Activated CD4-positive, alpha-beta T cell treated with anti-CD3 and anti-CD28 coated beads, Interleukin-2, amount 50 U/mL, for 24 hours (primary cell): ENCODE measurements at regions not wholly inside any gene's neighbourhood (a gene's known extent, or its start where the extent isn't known, plus 50 kb on each side); places are given as distances from the start of the nearest gene placed in this dataset.

Experiments used
- DNase-seq, 2 donors: peaks; one replicate each; pipeline ENCODE4 v3.0.0-alpha.2; 2020; ENCODE audit warnings: low read depth in 1 of 2, low spot score in 1 of 2

DNA sequence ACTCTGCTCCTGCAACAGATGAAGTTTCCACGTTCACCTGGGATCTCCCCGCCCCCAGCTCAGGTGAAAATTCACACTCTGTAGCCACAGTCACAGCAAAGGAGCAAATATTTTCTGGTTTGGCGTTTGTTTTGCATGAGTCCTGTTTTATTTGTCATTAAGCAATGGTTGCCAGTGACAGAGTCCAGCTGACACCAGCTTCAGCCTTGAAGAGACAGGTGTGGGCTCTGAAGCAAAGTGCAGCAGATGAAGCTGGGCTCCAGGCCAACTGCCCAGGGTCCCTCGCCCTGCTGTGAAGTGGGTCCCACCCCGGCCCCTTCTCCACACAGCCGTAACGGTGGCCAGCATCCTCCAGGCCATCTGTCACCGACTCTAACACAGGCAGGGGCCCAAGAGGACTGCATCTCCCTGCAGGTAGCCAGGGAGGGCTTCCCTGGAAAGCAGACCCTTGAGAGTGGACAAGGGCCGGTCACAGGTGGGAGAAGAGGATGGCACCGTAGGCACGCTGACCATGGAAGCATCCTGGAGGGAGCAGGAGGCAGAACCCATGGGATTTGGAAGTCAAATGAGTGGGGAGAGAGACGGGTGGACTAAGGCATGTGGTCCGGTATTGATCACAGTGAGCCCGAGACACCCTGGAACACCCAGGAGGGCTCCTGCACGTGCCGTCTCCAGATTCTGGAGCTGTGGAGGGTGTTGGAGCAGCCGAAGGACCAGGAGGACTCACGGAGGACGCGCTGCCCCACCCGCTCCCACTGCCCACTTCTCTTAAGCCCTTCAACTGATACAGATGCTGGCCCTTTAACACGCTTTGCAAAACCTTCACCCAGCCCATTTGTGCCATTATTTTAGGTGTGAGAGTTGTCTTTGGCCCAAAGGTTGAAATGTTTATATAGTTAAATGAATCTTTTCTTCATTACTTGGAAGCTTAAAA is 294.5 kb downstream of the BRD1 start:
- no peak for DNase-seq

DNA sequence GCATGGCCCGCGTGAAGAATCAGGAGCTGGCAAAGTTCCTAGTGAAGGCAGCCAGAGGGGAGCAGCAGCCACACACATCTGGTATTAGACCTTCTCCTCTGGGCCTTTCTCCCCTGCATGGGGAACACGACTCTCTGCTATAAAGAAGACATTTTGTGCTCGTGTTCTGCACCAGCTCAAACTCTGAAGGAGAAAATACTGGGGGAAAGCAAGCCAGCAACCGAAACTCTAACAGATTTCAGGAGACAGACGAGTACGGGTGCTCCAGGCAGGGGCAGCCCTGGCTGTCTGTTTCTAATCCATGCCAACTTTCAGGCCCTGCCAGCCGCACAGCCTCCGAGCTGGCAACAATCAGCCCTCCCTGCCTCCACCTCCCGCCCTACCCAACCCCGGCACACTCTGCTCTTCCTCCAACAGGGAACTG is 296.3 kb downstream of the BRD1 start:
- no peak for DNase-seq

DNA sequence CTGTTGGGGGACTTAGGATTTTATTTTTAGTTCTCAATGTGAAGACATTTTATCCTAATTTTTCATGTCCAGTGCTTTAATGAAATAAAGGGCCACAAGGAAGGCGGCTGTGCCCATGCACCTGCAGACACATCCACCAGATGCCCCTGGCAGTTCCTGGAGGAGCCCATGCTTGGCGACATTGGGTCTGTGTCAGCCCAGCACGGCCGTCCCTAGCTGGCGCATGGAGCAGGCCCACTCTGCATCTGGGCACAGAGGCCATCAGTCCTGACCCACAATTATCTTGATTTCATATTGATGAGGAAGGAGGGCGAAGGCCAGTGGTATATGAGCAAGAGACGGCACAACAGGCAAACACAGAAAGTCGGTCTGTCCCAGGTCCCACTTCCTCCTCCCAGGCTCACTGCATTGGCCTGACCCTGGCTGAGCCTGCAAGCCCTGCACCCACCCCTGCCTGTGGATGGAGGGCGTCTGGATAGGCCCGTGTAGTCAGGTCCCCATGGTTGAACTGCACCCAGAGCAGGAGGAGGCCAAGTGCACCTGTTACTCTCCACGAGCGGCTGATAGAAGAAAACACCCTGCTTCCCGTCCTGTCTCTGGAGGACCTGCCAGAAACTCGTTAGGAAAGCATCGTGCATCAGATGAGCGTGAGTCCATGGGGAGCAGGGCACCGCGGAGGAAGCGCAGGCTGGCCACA is 296.9 kb downstream of the BRD1 start:
- DNase-seq = no peak

DNA sequence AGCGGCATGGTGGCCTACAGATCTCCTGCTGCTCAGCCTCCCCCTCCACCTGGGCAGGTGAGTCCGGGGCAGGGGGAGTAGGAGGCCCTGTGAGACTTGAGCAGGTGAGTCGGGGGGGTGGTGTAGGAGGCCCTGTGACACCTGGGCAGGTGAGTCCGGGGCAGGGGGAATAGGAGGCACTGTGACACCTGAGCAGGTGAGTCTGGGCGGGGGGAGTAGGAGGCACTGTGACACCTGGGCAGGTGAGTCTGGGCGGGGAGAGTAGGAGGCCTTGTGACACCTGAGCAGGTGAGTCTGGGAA is 299.3 kb downstream of the BRD1 start:
- DNase-seq = no peak

DNA sequence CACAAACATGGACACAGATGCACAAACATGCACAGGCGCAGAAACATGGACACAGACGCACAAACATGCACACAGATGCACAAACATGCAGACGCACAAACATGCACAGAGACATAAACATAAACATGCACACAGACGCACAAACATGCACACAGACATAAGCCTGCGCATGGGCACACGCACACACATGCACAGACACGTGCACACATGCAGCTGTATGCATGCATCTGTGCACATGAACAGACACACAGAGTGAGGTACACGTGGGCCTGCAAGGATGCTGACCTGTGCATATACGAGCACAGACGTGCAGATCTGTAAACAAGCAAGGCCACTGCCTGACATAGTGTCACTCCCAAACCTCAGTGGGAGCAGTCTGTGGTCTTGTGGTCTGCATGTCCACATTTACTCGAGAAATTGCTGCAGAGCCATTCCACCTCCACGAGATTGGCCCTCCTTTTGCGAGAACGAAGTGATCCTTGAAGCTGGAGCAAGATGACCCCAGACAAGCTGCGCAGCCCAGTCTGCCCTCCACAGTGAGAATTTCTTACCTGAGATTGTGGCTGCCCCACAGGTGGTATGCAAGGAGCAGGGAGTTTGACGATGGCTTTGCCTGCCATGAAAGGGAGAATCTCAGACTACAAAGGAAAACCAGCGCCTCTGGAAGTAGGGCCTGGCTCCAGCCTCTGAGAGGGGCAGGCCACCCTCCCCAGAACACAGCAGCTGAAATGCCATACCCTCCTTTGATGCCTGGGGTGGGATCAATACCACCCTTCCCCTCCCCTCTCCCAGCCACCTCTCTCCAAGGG is 299.9 kb downstream of the BRD1 start:
- no peak for DNase-seq

DNA sequence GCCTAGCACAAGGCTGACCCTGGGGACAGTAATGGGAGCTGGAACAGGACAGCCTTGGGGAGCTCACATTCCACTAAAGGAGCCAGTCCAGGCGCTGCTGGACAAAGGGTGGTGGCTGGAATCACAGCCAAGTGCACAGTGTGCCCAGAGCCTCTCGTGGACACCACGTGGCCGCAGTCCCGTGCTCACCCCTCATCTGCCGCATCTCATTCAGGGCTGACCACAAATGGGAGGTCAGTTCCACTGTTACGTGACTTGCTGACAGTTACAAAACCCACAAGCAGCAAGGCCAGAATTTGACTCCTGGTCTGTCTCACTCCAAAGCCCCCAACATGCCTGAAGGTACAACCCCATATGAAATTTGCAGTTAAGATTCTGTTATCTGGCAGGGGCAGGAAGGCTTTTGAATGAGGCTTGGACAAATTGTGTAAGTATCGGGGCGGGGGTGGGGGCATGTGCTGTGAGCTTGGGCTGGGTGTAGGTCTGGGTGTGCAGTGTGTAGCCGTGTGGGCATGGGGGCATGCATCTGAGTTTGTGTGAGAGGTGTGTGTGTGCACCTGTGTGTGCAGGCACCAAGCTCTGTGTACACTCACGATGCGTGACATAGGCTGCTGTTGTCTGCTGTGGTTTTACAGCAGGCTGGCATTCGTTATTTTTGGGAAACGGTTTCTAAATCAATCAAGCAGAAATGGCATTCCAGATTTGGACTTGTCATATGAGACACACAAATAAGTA is 301.7 kb downstream of the BRD1 start:
- DNase-seq = no peak

DNA sequence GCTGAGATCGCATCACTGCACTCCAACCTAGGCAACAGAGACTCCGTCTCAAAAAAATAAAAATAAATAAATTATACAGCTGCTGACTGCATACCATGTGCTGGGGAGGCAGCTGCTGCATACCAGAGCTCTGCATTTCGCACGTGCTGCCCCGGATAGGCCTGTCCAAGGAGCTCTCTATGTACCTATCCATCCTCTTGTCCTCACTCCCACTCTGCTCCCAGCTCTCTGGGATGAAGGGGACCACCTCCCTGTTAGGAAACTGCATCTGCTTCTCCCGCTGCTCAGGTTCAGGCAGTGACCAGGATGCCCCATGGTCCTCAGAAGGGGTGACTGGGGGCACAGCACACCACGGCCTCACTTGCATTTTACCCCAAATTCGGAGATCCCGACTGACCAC is 302.3 kb downstream of the BRD1 start:
- no peak for DNase-seq

DNA sequence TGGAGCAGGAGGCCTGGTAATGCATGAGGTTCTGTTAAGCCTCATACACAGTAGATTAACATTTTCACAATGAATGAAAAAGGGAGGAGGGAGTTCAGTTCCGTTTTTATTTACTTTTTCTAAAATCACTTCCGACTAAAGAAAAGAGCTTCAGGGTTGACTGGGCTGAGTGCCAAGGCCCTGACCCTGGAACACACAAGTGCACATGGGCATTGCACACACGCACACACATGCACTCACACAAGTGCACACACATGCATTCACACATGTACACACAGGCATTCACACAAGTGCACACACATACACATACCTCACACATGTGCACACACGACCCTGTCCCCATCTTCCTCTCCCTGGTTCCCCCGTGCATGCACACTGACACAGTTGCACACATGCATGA is 303.3 kb downstream of the BRD1 start:
- no peak for DNase-seq

DNA sequence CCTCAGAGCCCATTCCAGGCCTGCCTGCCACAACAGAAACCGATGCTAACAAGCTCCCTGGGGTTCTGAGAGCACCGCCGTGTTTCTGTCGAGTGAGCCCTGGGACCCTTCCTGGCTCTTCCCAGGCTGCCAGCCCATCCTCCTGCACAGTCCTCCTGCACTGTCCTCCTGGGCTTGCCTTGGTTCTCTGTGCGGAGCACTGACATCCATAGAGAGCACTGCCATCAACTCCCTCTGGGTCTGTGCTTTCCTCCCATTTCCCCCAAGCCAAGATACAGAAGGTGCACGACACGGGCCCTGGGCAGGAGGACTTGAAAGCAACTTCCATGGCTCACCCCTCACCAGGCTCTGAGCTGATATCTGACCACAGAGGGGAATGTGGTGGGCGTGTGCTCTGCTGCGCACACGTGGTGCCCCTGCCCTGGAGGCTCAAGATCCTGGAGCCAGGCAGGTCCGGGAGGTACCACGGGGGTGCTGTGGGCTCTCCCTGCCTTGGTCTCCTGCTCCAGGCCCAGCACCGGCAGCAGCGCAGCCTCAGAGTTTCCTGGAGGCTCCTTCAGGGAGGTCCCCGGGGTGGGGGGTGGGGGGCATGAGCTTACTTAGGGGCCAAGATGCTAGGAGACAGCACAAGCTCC is 304.2 kb downstream of the BRD1 start:
- DNase-seq = no peak

DNA sequence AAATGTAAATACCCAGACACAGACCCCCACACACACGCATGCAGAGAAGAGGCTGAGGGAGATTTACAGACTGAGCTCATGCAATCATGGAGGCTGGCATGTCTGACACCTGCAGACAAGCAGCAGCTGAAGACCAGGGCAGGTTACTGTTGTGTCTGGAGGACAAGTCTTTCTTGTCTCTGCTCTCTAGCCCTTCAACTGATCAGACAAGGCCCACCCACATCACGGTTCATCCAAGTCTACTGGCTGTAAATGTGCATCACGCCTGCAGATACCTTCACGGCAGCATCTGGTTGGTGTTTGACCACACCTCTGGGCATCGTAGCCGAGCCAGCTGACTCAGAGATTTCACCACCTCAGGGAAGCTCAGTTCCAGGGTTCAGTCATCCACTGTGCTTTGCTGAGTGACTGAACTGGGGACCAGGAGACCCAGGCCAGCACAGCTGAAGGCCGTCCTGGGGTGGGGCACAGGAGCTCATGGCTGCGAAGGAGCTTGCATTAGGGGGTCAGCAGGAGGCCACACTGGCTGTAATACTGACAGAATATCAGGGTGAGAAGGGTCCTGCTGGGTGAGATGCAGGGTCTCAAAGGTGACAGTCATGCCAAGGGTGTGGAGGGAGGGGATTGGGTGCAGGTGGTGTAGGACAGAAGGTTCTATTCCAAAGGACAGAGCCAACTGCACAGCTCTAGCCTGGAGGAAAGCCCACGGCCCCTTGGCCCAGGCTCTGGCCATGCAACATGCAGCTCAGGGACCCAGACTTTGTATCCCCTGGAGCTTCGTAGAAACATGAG is 304.9 kb downstream of the BRD1 start:
- DNase-seq = no peak

DNA sequence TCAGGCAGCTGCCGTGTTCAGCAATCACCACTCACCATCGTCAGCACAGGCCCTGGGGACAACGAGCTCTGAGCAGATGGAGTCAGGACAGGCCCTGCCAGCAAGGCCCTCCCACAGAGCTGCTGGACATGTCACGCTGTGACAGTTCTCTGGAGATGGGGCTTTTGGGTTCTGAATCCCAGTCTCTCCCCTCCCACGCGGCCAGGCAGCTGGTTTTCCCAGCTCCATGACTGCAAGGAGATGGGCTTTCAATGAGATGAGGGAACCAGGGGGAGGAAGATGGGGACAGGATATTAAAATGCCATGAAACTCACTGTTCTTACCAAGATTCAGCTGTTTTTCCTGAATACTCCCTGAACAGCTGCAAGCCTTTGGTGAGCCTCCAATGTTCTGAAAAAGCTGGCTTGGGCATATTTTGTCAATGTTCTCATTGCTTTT is 305.9 kb downstream of the BRD1 start:
- DNase-seq = no peak

DNA sequence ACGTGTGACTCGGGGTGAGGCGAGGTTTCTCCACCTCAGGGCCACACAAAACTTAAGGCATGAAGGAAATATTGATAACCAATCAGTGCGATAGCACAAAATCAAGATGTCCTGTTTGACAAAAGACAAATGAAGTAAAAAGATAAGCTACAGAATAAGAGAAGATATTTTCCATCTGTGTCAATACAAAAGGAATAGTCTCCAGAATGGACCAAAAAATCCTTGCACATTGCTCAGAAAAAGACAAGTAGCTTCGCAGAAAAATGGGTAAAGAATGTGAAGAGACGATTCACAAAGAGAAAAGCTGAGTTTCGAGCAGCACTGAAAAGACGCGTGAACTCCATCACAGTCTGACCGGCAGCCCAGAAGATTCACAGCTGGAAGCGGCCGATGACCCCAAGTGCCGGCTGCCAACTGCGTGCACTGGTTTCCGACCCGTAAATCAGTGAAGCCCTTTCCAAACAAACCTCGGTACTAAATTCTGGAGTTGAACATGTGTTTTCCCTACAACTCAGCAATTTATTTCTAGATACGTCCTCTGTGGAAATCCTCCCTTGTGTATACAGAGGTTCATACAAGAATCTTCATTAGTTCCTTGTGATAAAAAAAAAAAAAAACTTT is 308.4 kb downstream of the BRD1 start:
- no peak for DNase-seq

DNA sequence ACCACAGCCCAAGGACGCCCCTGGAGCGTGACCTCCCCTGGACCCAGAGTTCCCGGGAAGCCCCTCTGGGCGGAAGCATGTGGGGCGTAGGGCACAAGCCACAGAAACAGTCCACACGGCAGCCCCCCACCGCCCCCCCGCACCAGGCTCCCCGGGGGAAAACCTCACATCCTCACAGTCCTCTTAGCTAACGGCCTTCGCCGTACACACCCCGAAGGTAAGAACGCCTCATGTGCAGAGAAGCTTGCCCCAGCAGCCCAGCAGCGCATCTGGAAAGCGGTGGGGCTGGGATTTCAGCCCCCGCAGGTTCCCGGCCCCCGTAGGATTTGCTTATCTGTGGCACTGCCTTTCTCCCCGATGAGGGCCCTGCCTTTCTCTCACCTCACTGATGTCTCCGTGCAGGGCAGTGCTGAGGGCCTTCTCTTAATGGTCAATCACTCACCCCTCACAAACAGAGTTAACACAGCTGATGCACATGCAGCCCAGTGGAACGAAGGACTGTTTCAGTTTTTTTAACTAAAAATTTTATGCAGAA is 309.2 kb downstream of the BRD1 start:
- no peak for DNase-seq

DNA sequence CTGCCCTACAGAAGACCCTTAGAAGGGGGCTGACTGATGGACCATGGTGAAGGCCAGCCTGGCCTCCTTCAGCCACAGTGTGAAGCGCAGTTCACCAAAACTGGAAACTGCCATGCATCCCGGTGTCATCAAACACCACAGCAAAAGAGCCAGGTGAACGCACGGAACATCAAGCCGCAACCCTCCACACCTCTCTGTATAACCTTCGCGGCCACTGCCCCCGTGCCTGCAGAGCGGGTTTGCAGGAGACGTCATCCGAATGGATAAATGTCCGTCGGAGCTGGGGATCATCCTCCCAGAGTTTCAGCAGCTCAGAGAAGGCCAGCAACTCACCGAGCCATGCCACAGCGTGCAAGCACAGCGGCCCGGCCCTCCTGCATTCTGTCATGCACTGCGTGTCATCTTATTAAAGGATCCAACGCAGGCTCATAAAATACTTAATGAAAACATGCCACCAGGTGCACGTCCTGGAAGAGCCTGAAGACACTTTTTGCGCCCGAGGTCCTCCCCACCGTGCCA is 309.9 kb downstream of the BRD1 start:
- no peak for DNase-seq

DNA sequence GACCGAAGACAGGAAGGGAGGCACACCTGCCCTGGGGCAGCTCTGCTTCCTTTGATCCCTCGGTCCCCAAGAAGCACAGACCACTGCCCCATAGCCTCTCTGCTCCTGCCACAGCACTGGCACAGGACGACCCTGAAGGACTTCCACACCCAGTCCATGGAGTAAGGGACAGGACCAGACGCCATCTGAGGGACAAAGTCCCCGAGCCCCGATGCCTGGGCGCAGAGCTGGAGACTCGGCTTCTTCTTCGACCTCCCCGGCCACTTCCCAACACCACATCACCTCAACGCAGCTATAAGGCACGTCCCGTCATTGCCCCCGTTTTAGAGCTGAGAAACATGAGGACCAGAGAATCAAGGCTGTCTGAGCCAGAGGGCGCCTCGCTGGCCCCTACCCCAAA is 310.5 kb downstream of the BRD1 start:
- no peak for DNase-seq

DNA sequence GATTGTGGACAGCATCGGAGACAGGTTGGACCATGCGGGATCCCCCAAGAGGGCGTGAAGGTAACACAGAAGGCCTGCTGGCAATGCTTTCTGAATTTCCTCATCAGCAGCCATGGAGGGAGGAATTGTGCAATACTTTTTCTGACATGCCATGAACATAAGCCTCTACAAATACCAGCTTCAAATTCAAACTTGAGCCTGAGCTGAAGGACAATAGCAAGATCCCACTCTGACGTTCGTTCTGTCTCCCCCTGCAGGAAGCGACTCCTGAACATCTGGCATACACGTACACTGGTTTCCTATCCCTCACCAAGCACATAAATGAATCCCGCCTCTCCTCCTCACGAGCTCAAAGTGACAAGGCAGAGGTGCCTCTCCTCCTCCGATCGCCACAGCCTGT is 312.2 kb downstream of the BRD1 start:
- no peak for DNase-seq

DNA sequence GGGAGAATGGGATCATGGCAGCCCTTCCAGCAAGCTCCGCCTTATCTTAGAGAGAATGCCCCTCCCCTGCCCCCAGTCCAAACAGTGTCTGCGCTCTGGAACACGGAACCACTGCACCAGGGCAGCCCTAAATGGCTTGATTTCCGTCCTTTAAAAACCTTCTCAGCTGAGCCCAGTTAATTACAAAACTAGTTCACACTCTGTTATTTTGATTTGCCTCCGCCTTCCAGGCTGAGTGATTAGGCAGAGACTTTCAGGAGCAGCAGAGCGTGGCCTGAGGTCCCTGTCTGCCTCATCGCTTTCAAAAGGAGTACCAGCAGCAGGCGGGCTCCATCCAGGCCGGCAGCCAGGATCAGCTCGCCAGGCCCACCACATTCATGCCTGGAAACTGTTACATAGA is 313.0 kb downstream of the BRD1 start:
- no peak for DNase-seq

DNA sequence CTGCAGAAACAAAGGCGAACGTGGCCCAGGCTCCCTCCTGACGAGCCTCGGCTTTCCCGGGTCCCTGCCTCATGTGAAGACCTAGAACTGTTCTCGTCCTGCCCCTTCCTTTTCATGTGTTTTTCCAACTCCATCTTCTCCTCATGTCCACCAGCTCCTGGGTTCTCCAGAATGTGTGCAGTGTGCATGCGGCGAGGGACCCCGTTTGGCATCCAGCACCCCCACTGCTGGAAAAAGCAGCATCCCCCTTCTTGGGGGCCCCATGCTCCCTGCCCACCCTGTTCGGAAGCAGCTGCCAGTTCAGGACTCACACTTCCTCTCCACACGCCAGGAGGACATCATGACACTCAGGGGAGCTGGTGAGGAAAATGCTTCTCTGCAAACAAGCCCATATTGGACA is 313.5 kb downstream of the BRD1 start:
- DNase-seq = no peak

DNA sequence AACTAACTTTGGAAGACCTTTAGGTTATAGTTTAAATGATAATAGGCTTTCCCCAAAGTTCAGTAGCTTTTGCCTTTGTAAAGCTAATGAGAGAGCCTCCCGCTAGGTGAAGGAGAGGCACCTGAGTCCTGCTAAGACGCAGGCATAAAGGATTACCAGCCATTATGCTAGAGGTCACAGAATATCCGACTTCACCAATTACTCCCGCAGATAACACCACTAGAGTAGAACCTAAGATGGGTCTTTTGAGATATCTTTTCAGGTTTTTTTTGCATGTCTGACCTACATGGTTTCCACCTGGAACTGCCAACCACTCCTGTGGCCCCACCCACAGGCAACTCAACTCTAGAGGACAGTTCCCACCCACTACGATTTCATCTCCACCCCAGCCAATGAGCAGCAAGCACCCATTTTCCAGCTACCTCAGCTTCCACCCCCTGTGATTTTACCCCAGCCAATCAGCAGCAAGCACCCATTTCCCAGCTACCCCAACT is 314.3 kb downstream of the BRD1 start:
- DNase-seq = no peak
